Loucy (cell line): ENCODE measurements at regions not wholly inside any gene's neighbourhood (a gene's known extent, or its start where the extent isn't known, plus 50 kb on each side); places are given as distances from the start of the nearest gene placed in this dataset.

Experiments used
- EZH2phosphoT487 ChIP-seq: fragments of 200-600 bp; IDR thresholded peaks from 2 replicates; pipeline ENCODE4 v1.6.1; 2018; ENCODE audit warnings: antibody characterized with exemption, mild to moderate bottlenecking, moderate library complexity, borderline replicate concordance
- TF ChIP-seq, protein P1 (sequence below): fragments of 200-600 bp; sonication (generic); conservative IDR thresholded peaks from 2 replicates; pipeline ENCODE4 v1.5.1; 2014; ENCODE audit warnings: mild to moderate bottlenecking, antibody characterized with exemption, low read length

DNA sequence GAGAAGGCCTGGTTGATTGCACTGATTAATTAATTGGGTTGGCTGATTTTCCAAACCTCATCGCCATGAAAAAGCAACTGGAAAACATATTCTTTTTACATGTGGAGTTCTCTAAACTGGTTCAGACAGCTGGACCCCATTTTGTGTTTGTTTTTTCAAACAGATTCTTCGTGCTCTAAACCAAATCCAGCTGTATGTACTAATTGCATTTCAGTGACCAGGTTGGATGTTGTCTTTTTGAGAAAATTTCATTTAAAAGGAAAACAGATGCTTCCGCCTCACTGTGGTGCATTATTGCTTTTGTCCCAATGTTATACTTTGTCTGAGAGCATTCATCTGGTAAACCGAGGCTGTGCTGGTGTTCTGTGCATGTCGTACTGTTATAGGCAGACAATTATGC lies 67.8 kb upstream of the LNX1 start:
- TF ChIP-seq, protein P1, sequence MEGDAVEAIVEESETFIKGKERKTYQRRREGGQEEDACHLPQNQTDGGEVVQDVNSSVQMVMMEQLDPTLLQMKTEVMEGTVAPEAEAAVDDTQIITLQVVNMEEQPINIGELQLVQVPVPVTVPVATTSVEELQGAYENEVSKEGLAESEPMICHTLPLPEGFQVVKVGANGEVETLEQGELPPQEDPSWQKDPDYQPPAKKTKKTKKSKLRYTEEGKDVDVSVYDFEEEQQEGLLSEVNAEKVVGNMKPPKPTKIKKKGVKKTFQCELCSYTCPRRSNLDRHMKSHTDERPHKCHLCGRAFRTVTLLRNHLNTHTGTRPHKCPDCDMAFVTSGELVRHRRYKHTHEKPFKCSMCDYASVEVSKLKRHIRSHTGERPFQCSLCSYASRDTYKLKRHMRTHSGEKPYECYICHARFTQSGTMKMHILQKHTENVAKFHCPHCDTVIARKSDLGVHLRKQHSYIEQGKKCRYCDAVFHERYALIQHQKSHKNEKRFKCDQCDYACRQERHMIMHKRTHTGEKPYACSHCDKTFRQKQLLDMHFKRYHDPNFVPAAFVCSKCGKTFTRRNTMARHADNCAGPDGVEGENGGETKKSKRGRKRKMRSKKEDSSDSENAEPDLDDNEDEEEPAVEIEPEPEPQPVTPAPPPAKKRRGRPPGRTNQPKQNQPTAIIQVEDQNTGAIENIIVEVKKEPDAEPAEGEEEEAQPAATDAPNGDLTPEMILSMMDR, result no peak
- no peak for TF ChIP-seq EZH2phosphoT487
